Esophagus muscularis mucosa (tissue), 3 donors: ENCODE measurements at regions not wholly inside any gene's neighbourhood (a gene's known extent, or its start where the extent isn't known, plus 50 kb on each side); places are given as distances from the start of the nearest gene placed in this dataset.

Experiments used
- CTCF ChIP-seq, 3 experiments: fragments of 200-600 bp in 2 of 3; fragments of 450-650 bp in 1 of 3; sonication (generic) in 2 of 3; IDR thresholded peaks; one replicate each; pipeline ENCODE4 v1.5.1; 2017 to 2019; ENCODE audit warnings: antibody characterized with exemption in 3 of 3, mild to moderate bottlenecking in 2 of 3, moderate library complexity in 1 of 3
- POLR2A ChIP-seq: fragments of 450-650 bp; IDR thresholded peaks from one replicate; pipeline ENCODE4 v1.6.1; 2017; ENCODE audit warnings: antibody characterized with exemption, moderate library complexity, mild to moderate bottlenecking, low read depth
- POLR2AphosphoS5 ChIP-seq, 2 donors: sonication (generic); formaldehyde crosslinking; IDR thresholded peaks; one replicate each; pipeline ENCODE4 v1.6.1; 2017; ENCODE audit warnings: antibody characterized with exemption in 2 of 2

DNA sequence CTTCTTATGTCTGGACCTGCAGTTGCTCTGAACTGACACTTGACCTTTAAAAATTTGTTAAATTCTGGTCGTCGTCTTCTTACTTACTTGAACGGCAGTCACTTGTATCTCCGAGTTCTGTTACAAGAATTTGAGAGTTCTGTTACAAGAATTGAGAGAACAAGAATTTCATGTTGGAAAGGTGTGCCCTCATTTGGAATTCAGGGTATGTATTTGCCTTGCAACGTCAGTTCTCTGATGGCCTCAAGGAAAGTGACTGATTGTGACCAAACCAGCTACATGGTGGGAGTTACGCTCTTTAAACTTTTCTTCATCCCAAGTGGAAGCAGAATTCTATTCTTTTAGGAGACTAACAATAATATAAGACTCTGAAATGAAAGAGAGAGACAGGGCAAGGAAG lies 320.0 kb upstream of the TRIB2 start:
- no peak for TF ChIP-seq CTCF (IDR thresholded peaks at IDR 0.05)
- TF ChIP-seq POLR2A: no peak
- no peak for TF ChIP-seq POLR2AphosphoS5 (IDR thresholded peaks at IDR 0.05)
